NT2/D1 (cell line): ENCODE measurements at regions not wholly inside any gene's neighbourhood (a gene's known extent, or its start where the extent isn't known, plus 50 kb on each side); places are given as distances from the start of the nearest gene placed in this dataset.

Experiments used
- SUZ12 ChIP-seq: IDR thresholded peaks from 2 replicates; pipeline ENCODE4 v1.6.1; 2011; ENCODE audit not compliant: insufficient read length, insufficient read depth; ENCODE audit errors: extremely low read depth
- YY1 ChIP-seq: IDR thresholded peaks from 2 replicates; pipeline ENCODE4 v1.6.1; 2011; ENCODE audit not compliant: insufficient read length, insufficient read depth
- ZNF274 ChIP-seq: IDR thresholded peaks from 2 replicates; pipeline ENCODE4 v1.6.1; 2011; ENCODE audit warnings: mild to moderate bottlenecking, low read depth, low read length

- TF ChIP-seq YY1 (no peak), ZNF274 (no peak), SUZ12 (no peak)
These were observed 573.7 kb downstream of the GABRG2 start for GRCh38 chr5:162641142-162641813.
